OCI-LY1 (cell line): ENCODE measurements at regions not wholly inside any gene's neighbourhood (a gene's known extent, or its start where the extent isn't known, plus 50 kb on each side); places are given as distances from the start of the nearest gene placed in this dataset.

Experiments
- CTCF ChIP-seq: fragments of 200-600 bp; sonication (generic), shearing (Covaris generic); IDR thresholded peaks from 2 replicates; pipeline ENCODE4 v1.5.1; 2017; ENCODE audit warnings: mild to moderate bottlenecking, antibody characterized with exemption, low read length, moderate library complexity, mixed read lengths
- EZH2 ChIP-seq: fragments of 200-600 bp; sonication (generic), shearing (Covaris generic); IDR thresholded peaks from 2 replicates; pipeline ENCODE4 v1.8.0; 2017; ENCODE audit warnings: borderline replicate concordance, mixed run types, mild to moderate bottlenecking, antibody characterized with exemption, low read length, moderate library complexity, mixed read lengths

DNA sequence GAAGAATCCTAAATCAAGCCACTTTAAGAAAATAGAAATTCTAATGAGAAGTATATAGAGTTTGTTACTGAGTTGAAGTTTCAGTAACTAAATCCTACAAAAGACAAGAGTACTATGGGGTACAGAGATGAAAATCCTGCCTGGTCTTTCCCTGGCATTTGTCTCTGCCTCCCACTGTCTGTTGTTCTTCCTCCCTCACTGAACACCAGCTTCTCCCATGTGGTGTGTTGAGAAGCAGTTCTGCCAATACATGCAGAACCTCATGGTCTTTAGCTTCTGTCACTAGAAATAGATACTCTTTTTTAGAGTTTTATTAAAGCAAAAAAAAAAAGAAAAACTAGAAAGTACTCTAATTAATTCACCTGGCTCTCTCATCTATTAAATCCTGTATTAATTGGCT is 664.4 kb downstream of the CDH8 start:
- TF ChIP-seq CTCF (no peak), EZH2 (no peak)
